ENCODE measurements at regions not wholly inside any gene's neighbourhood (a gene's known extent, or its start where the extent isn't known, plus 50 kb on each side); places are given as distances from the start of the nearest gene placed in this dataset.

DNA sequence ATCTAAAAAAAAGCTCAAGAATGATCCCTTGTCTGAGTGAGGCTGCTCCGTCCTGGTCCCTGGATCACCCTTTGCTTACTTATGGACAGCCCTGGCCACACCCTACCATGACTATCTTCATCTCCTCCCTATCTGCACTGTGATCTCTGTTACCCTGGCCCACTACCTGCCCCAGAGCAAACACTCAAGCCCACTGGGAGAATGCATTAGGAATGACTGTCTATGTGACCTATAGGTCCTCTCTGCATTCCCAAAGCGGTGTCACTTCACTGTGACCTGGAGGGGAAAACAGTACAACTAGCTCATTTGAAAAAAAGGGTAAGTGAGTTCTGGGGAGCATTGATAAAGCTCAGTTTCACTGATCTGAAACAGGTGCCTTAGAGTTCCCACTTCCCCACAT is 86.4 kb upstream of the FOXP4 start:
- Histone ChIP-seq H3K9ac (ENCODE audit: low read length) (no peak overlapping the region), H3K27ac (ENCODE audit: low read length) (no peak overlapping the region), H3K4me3 (ENCODE audit: low read length) (no peak overlapping the region), H3K9me2 (replicated peaks; ENCODE audit: low read length) (no peaks in the 10 kb centered on the region), H3K36me3 (ENCODE audit: low read depth, low read length) (no peaks in the 10 kb centered on the region), H3K9me3 (ENCODE audit: low read length) (no peaks in the 10 kb centered on the region), H4K20me1 (ENCODE audit: low read length) (no peaks in the 10 kb centered on the region), H2AFZ (ENCODE audit: low read length) (no peak overlapping the region), H3F3A (ENCODE audit: low read length, unreplicated experiment) (no peaks in the 10 kb centered on the region), H3K4me2 (ENCODE audit: low read length) (peak overlapping the region; percentile 24), H3K79me2 (ENCODE audit: low read length) (no peaks in the 10 kb centered on the region), H3K27me3 (ENCODE audit: low read length) (peaks cover 13% of the 10 kb centered on the region), H3K4me1 (ENCODE audit: insufficient read depth, low read length) (peaks cover 18% of the 10 kb centered on the region; the same call in 1 of the 2 replicates)
- DNase-seq (peak; percentile 21), ATAC-seq (no peak)
- CTCF ChIA-PET, result no interaction called here
- TF ChIP-seq EZH2phosphoT487 (IDR thresholded peaks at IDR 0.05; ENCODE audit: borderline replicate concordance, low read length), result no peak
- TF ChIP-seq, protein P1, sequence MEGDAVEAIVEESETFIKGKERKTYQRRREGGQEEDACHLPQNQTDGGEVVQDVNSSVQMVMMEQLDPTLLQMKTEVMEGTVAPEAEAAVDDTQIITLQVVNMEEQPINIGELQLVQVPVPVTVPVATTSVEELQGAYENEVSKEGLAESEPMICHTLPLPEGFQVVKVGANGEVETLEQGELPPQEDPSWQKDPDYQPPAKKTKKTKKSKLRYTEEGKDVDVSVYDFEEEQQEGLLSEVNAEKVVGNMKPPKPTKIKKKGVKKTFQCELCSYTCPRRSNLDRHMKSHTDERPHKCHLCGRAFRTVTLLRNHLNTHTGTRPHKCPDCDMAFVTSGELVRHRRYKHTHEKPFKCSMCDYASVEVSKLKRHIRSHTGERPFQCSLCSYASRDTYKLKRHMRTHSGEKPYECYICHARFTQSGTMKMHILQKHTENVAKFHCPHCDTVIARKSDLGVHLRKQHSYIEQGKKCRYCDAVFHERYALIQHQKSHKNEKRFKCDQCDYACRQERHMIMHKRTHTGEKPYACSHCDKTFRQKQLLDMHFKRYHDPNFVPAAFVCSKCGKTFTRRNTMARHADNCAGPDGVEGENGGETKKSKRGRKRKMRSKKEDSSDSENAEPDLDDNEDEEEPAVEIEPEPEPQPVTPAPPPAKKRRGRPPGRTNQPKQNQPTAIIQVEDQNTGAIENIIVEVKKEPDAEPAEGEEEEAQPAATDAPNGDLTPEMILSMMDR (conservative IDR thresholded peaks at IDR 0.05; ENCODE audit: low read depth, low read length), result no peak
- POLR2A ChIA-PET (ENCODE audit: unreplicated experiment), result no interaction called here
- intact Hi-C loops (cut with micrococcal nuclease), result no loop called here
- no TSS peak for BruUV-seq (replicated peaks)

DNA sequence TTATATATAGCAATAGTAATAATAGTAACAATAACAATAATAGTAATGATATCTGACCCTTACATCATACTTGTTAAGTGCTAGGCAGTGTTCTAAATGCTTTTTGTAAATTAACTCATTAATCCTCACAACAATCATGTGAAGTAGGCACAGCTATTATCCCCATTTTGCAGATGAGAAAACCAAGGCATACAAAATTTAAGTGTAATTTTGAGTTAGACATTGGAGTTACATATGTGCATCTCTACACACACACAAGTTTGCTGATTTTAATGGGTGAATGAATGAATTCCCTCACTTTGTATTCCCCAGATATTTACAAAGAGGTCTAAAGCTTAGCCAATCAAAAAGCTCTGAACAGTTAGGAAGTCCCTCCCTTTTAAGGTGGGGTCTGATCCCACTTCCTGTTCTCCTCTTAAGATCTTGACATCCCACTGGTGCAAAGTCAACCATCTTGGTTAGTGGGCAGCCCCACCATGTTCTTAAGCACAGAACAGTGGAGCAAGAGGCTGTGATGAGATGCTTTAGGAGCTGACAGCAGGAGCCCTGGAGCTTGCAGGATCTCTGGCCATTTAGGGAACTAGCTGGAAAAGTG is 85.3 kb upstream of the FOXP4 start:
- DNase-seq, result peak; percentile 10
- H3K79me2 ChIP-seq (ENCODE audit: low read length), result no peaks in the 10 kb centered on the region
- no peaks in the 10 kb centered on the region for H4K20me1 ChIP-seq (ENCODE audit: low read length)
- peaks cover 2% of the 10 kb centered on the region; the same call in 1 of the 2 replicates for H3K27me3 ChIP-seq (ENCODE audit: low read length)
- H3K9ac ChIP-seq (ENCODE audit: low read length), result no peak overlapping the region
- no peaks in the 10 kb centered on the region for H3F3A ChIP-seq (ENCODE audit: low read length, unreplicated experiment)
- no peaks in the 10 kb centered on the region for H3K36me3 ChIP-seq (ENCODE audit: low read depth, low read length)
- ChIA-PET POLR2A (ENCODE audit: unreplicated experiment) (no interaction called here), CTCF (interaction anchor here (0.6 to 1.4 kb wide), 2 partner anchors 10 to 131 kb away, joined by 3 to 4 read pairs; no protein-coding TSS in a partner anchor)
- intact Hi-C loops (cut with micrococcal nuclease), result no loop called here
- no peak overlapping the region for H3K4me3 ChIP-seq (ENCODE audit: low read length)
- H3K9me2 ChIP-seq (replicated peaks; ENCODE audit: low read length), result no peaks in the 10 kb centered on the region
- H3K4me2 ChIP-seq (ENCODE audit: low read length), result no peak overlapping the region
- no peak overlapping the region for H3K27ac ChIP-seq (ENCODE audit: low read length)
- BruUV-seq (replicated peaks), result no TSS peak
- H2AFZ ChIP-seq (ENCODE audit: low read length), result no peak overlapping the region
- ATAC-seq, result no peak
- H3K9me3 ChIP-seq (ENCODE audit: low read length), result no peaks in the 10 kb centered on the region
- no peak for TF ChIP-seq EZH2 (IDR thresholded peaks at IDR 0.05; ENCODE audit: low read length, unreplicated experiment)
- no peak for TF ChIP-seq EZH2phosphoT487 (IDR thresholded peaks at IDR 0.05; ENCODE audit: borderline replicate concordance, low read length)
- TF ChIP-seq, protein P1 (conservative IDR thresholded peaks at IDR 0.05; ENCODE audit: low read depth, low read length), result no peak
- peaks cover 18% of the 10 kb centered on the region; the same call in 1 of the 2 replicates for H3K4me1 ChIP-seq (ENCODE audit: insufficient read depth, low read length)

DNA sequence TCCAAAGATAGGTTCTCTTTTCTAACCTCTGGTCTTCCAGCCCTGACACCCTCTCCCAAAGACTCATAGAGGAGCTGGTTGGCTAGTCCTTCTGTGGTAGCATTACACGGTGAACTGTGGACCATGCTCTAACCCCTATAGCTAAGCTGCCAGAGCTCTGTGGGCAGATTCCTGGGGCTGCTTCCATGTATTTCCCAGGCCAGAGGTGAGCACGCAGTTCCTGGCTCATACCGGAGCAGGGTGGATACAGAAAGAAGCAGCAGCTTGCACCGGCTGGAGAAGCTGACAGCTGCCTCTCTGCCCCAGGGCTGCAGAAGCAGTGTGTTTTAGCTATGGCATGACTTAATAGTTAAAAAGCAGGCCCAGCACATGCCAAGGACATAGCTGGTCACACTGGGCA is 84.1 kb upstream of the FOXP4 start:
- intact Hi-C loops (cut with micrococcal nuclease), result no loop called here
- H3K4me2 ChIP-seq (ENCODE audit: low read length), result no peak overlapping the region
- TF ChIP-seq EZH2phosphoT487 (IDR thresholded peaks at IDR 0.05; ENCODE audit: borderline replicate concordance, low read length), result no peak
- TF ChIP-seq EZH2 (IDR thresholded peaks at IDR 0.05; ENCODE audit: low read length, unreplicated experiment), result no peak
- TF ChIP-seq, protein P1 (conservative IDR thresholded peaks at IDR 0.05; ENCODE audit: low read depth, low read length), result no peak
- BruUV-seq (replicated peaks), result no TSS peak
- no peaks in the 10 kb centered on the region for H3K9me2 ChIP-seq (replicated peaks; ENCODE audit: low read length)
- ATAC-seq (no peak), DNase-seq (no peak)
- ChIA-PET POLR2A (ENCODE audit: unreplicated experiment) (no interaction called here), CTCF (interaction anchor here (1.4 kb wide), 1 partner anchor 130 kb away, joined by 4 read pairs; no protein-coding TSS in a partner anchor)
- H3K36me3 ChIP-seq (ENCODE audit: low read depth, low read length), result no peaks in the 10 kb centered on the region
- no peaks in the 10 kb centered on the region for H3F3A ChIP-seq (ENCODE audit: low read length, unreplicated experiment)
- H3K4me3 ChIP-seq (ENCODE audit: low read length), result no peak overlapping the region
- H3K79me2 ChIP-seq (ENCODE audit: low read length), result no peaks in the 10 kb centered on the region
- no peak overlapping the region for H2AFZ ChIP-seq (ENCODE audit: low read length)
- no peaks in the 10 kb centered on the region for H4K20me1 ChIP-seq (ENCODE audit: low read length)
- H3K9ac ChIP-seq (ENCODE audit: low read length), result no peak overlapping the region
- H3K27me3 ChIP-seq (ENCODE audit: low read length), result no peaks in the 10 kb centered on the region; the same call in 1 of the 2 replicates
- peaks cover 18% of the 10 kb centered on the region; the same call in 1 of the 2 replicates for H3K4me1 ChIP-seq (ENCODE audit: insufficient read depth, low read length)
- no peak overlapping the region for H3K27ac ChIP-seq (ENCODE audit: low read length)
- H3K9me3 ChIP-seq (ENCODE audit: low read length), result no peaks in the 10 kb centered on the region

All from PC-3 (cell line).